Transverse colon (tissue), 3 donors: ENCODE measurements at regions not wholly inside any gene's neighbourhood (a gene's known extent, or its start where the extent isn't known, plus 50 kb on each side); places are given as distances from the start of the nearest gene placed in this dataset.

Experiments
- POLR2A ChIP-seq: fragments of 450-650 bp; IDR thresholded peaks from one replicate; pipeline ENCODE4 v1.6.1; 2016; ENCODE audit warnings: antibody characterized with exemption, mild to moderate bottlenecking, moderate library complexity
- TF ChIP-seq, protein P1 (sequence below), 5 experiments: fragments of 200-600 bp in 3 of 5; fragments of 450-650 bp in 2 of 5; sonication (generic) in 3 of 5; IDR thresholded peaks; 1 replicate in 2 of 5; 2 replicates in 3 of 5; pipeline ENCODE4 v1.5.1; 2016 to 2017; ENCODE audit warnings: antibody characterized with exemption in 5 of 5, inconsistent platforms in 3 of 5, mild to moderate bottlenecking in 2 of 5, moderate library complexity in 1 of 5

DNA sequence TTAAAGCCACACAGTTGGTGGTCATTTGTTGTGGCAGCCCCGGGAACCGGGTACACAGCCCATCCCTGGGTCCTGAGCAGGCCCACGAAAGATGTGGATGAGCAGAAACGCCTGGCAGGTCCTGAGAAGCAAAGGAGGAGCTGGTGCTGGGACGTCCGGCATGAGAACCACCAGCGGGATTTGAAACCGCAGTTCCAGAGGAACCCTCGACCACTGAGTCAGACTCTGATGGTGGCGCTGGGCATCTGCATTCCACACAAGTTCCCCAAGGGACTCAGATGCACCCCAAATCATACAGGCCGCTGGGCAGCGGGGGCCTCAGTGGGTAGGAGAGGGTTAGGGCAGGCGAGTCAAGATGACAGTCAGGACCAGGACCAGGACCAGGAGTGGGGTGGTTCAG, 363.0 kb downstream of the SHANK2 start:
- TF ChIP-seq, protein P1, sequence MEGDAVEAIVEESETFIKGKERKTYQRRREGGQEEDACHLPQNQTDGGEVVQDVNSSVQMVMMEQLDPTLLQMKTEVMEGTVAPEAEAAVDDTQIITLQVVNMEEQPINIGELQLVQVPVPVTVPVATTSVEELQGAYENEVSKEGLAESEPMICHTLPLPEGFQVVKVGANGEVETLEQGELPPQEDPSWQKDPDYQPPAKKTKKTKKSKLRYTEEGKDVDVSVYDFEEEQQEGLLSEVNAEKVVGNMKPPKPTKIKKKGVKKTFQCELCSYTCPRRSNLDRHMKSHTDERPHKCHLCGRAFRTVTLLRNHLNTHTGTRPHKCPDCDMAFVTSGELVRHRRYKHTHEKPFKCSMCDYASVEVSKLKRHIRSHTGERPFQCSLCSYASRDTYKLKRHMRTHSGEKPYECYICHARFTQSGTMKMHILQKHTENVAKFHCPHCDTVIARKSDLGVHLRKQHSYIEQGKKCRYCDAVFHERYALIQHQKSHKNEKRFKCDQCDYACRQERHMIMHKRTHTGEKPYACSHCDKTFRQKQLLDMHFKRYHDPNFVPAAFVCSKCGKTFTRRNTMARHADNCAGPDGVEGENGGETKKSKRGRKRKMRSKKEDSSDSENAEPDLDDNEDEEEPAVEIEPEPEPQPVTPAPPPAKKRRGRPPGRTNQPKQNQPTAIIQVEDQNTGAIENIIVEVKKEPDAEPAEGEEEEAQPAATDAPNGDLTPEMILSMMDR (IDR thresholded peaks at IDR 0.05): no peak
- no peak for TF ChIP-seq POLR2A
